AG09309 (cell line): ENCODE measurements at regions not wholly inside any gene's neighbourhood (a gene's known extent, or its start where the extent isn't known, plus 50 kb on each side); places are given as distances from the start of the nearest gene placed in this dataset.

Experiments
- DNase-seq: peaks from one replicate; pipeline ENCODE4 v3.0.0-alpha.2; 2010; ENCODE audit warnings: low read depth
- H3K4me3 ChIP-seq: 2 replicates; pipeline ENCODE4 v1.5.1; 2011; ENCODE audit warnings: mild to moderate bottlenecking, low read depth, low read length, moderate library complexity; ENCODE audit not compliant: control insufficient read depth
- CTCF ChIP-seq: IDR thresholded peaks from 2 replicates; pipeline ENCODE4 v1.5.1; 2011; ENCODE audit warnings: mild to moderate bottlenecking, low read depth, low read length, inconsistent platforms; ENCODE audit not compliant: insufficient read depth, control insufficient read depth; ENCODE audit errors: missing control alignments

GRCh38 chr10:118835682-118836326, 81.0 kb upstream of the CACUL1 start:
- no peak for TF ChIP-seq CTCF
- H3K4me3 ChIP-seq, result no peak overlapping the region
- no peak for DNase-seq

- no peak for TF ChIP-seq CTCF
- no peak for DNase-seq
Measured at GRCh38 chr10:118838364-118838763, 83.6 kb upstream of the CACUL1 start.

GRCh38 chr10:118839348-118839747, 84.6 kb upstream of the CACUL1 start:
- no peak for DNase-seq
- TF ChIP-seq CTCF, result no peak
- H3K4me3 ChIP-seq, result no peak overlapping the region

More at GRCh38 chr10:118838364-118838763, 83.6 kb upstream of the CACUL1 start:
- no peak overlapping the region for H3K4me3 ChIP-seq

GRCh38 chr10:118840071-118840775, 85.5 kb upstream of the CACUL1 start:
- TF ChIP-seq CTCF, result no peak
- H3K4me3 ChIP-seq, result no peak overlapping the region
- no peak for DNase-seq

GRCh38 chr10:118840776-118841468, 86.2 kb upstream of the CACUL1 start:
- no peak for TF ChIP-seq CTCF
- DNase-seq, result no peak

GRCh38 chr10:118841881-118842605, 87.3 kb upstream of the CACUL1 start:
- no peak for DNase-seq
- H3K4me3 ChIP-seq, result no peak overlapping the region
- no peak for TF ChIP-seq CTCF

More at GRCh38 chr10:118840776-118841468, 86.2 kb upstream of the CACUL1 start:
- H3K4me3 ChIP-seq, result no peak overlapping the region
